Heart left ventricle (tissue), 13 donors: ENCODE measurements at regions not wholly inside any gene's neighbourhood (a gene's known extent, or its start where the extent isn't known, plus 50 kb on each side); places are given as distances from the start of the nearest gene placed in this dataset.

ENCODE experiments used
- CTCF ChIP-seq, 12 donors: fragments of 200-600 bp; sonication (generic) in 4 of 12; IDR thresholded peaks; one replicate each; pipeline versions ENCODE4 v1.5.0 to v1.8.0; 2018 to 2022; ENCODE audit warnings: antibody characterized with exemption in 12 of 12, mild to moderate bottlenecking in 5 of 12
- POLR2A ChIP-seq, 2 donors: fragments of 450-650 bp; IDR thresholded peaks; one replicate each; pipeline ENCODE4 v1.6.1; 2017; ENCODE audit warnings: antibody characterized with exemption in 2 of 2, mild to moderate bottlenecking in 2 of 2, moderate library complexity in 2 of 2
- donor health status: ischemic (EF 13 %, LVEDD 7.1; RV severe dilation, severe dysfunction).
- donor health status: DM: no; HTN: yes; CAD: no.
- donor health status: DM: no; HTN: no; CAD: no.
- donor health status: ischemic (EF 25% LVEDD 6.9; RV normal size, moderate dysfunction).
- donor health status: ischemic (EF 25% LVEDD 5.7; RV mildly dilated, moderate dysfunction).
- donor health status: ischemic (EF 35%, LVEDD 5.7; RV mildly dilated, moderate dysfunction).
- donor health status: nonischemic (EF 11% LVEDD 7.7; RV severe dilation, severe dysfunction).
- donor health status: DM: yes; HTN: yes; CAD: no.
- donor health status: PGD.
- donor health status: ischemic (EF 29% LVEDD 5.4; RV normal size, mild dysfunction).
- donor health status: nonischemic (EF 23%, LVEDD 6.1; RV moderate dilation, normal function).

GRCh38 chr14:56956182-56956581 lies 145.9 kb upstream of the OTX2 start:
- TF ChIP-seq CTCF (IDR thresholded peaks at IDR 0.05) (no peak), POLR2A (IDR thresholded peaks at IDR 0.05) (no peak)
